ENCODE measurements at regions not wholly inside any gene's neighbourhood (a gene's known extent, or its start where the extent isn't known, plus 50 kb on each side); places are given as distances from the start of the nearest gene placed in this dataset.

GRCh38 chr5:133892774-133893173 is 75.7 kb downstream of the C5orf15 start:
- TF ChIP-seq POLR2AphosphoS5 (IDR thresholded peaks at IDR 0.05) = no peak
- TF ChIP-seq CTCF (IDR thresholded peaks at IDR 0.05; ENCODE audit: poor library complexity, severe bottlenecking) = no peak
- TF ChIP-seq SMC3 (conservative IDR thresholded peaks at IDR 0.05; ENCODE audit: poor library complexity) = no peak
- no peak for TF ChIP-seq EP300 (conservative IDR thresholded peaks at IDR 0.05; ENCODE audit: poor library complexity, severe bottlenecking)
- TF ChIP-seq RAD21 (conservative IDR thresholded peaks at IDR 0.05) = no peak
- no peak for TF ChIP-seq TAF1 (IDR thresholded peaks at IDR 0.05; ENCODE audit: low read depth)
- TF ChIP-seq EZH2 (IDR thresholded peaks at IDR 0.05; ENCODE audit: borderline replicate concordance, insufficient read depth, low read length, poor library complexity, severe bottlenecking) = no peak

Data from neural cell (in vitro differentiated cells).